GM23248 (cell line): ENCODE measurements at regions not wholly inside any gene's neighbourhood (a gene's known extent, or its start where the extent isn't known, plus 50 kb on each side); places are given as distances from the start of the nearest gene placed in this dataset.

Experiments used
- DNase-seq: peaks from one replicate; pipeline ENCODE4 v3.0.0-alpha.2; 2015
- H2AFZ ChIP-seq: fragments of 200-600 bp; sonication (generic); 2 replicates; pipeline ENCODE4 v1.6.1; 2016; ENCODE audit warnings: antibody characterized with exemption
- H3F3A ChIP-seq: fragments of 200-600 bp; sonication (generic); 2 replicates; pipeline ENCODE4 v1.6.1; 2016; ENCODE audit warnings: mild to moderate bottlenecking, antibody characterized with exemption, mixed run types; ENCODE audit not compliant: insufficient read depth
- H3K27ac ChIP-seq: fragments of 200-600 bp; sonication (generic); 2 replicates; pipeline ENCODE4 v1.5.1; 2016; ENCODE audit warnings: mild to moderate bottlenecking
- H3K27me3 ChIP-seq: fragments of 200-600 bp; sonication (generic); replicated peaks from 2 replicates; pipeline ENCODE4 v1.6.1; 2016; ENCODE audit warnings: mild to moderate bottlenecking; ENCODE audit not compliant: insufficient read depth
- H3K36me3 ChIP-seq: fragments of 200-600 bp; sonication (generic); 2 replicates; pipeline ENCODE4 v1.6.1; 2016; ENCODE audit warnings: low read depth, mild to moderate bottlenecking
- H3K4me1 ChIP-seq: fragments of 200-600 bp; sonication (generic); 2 replicates; pipeline ENCODE4 v1.6.1; 2016; ENCODE audit warnings: mild to moderate bottlenecking; ENCODE audit not compliant: insufficient read depth
- H3K4me2 ChIP-seq: fragments of 200-600 bp; sonication (generic); one replicate; pipeline ENCODE4 v1.6.1; 2016; ENCODE audit warnings: mild to moderate bottlenecking; ENCODE audit not compliant: unreplicated experiment
- H3K4me3 ChIP-seq: fragments of 200-600 bp; sonication (generic); 2 replicates; pipeline ENCODE4 v1.5.1; 2016; ENCODE audit warnings: mild to moderate bottlenecking
- H3K79me2 ChIP-seq: fragments of 200-600 bp; sonication (generic); 2 replicates; pipeline ENCODE4 v1.6.1; 2016; ENCODE audit warnings: mild to moderate bottlenecking; ENCODE audit not compliant: insufficient read depth
- H3K9ac ChIP-seq: fragments of 200-600 bp; sonication (generic); 2 replicates; pipeline ENCODE4 v1.6.1; 2016; ENCODE audit warnings: mild to moderate bottlenecking
- H3K9me2 ChIP-seq: fragments of 200-600 bp; sonication (generic); 2 replicates; pipeline ENCODE4 v1.6.1; 2016; ENCODE audit warnings: mixed run types, mild to moderate bottlenecking, moderate library complexity; ENCODE audit not compliant: insufficient read depth
- H3K9me3 ChIP-seq: fragments of 200-600 bp; sonication (generic); one replicate; pipeline ENCODE4 v1.6.1; 2017; ENCODE audit warnings: low read depth
- H4K20me1 ChIP-seq: fragments of 200-600 bp; sonication (generic); 2 replicates; pipeline ENCODE4 v1.6.0; 2016; ENCODE audit not compliant: insufficient read depth
- EZH2 ChIP-seq: fragments of 200-600 bp; sonication (generic); IDR thresholded peaks from 2 replicates; pipeline ENCODE4 v1.6.1; 2018; ENCODE audit warnings: antibody characterized with exemption, mild to moderate bottlenecking; ENCODE audit not compliant: insufficient read depth, poor library complexity, severe bottlenecking
- EZH2phosphoT487 ChIP-seq: fragments of 200-600 bp; sonication (generic); IDR thresholded peaks from 2 replicates; pipeline ENCODE4 v1.6.1; 2018; ENCODE audit warnings: antibody characterized with exemption, moderate library complexity, mild to moderate bottlenecking, low read depth; ENCODE audit not compliant: insufficient read depth
- WGBS, 2 experiments: methylation state at CpG; one replicate each; pipeline ENCODE4 v1.1.6; 2015 to 2017; ENCODE audit warnings: low lambda C conversion rate in 2 of 2, low coverage in 1 of 2; ENCODE audit errors: missing lambda C conversion rate in 2 of 2; 5-methylcytosine and 5-hydroxymethylcytosine counted together
- in situ Hi-C: fragments of 300-500 bp; cut with MboI; formaldehyde crosslinking; loops from 2 replicates; pipeline ENCODE4 v1.15.0; 2020

DNA sequence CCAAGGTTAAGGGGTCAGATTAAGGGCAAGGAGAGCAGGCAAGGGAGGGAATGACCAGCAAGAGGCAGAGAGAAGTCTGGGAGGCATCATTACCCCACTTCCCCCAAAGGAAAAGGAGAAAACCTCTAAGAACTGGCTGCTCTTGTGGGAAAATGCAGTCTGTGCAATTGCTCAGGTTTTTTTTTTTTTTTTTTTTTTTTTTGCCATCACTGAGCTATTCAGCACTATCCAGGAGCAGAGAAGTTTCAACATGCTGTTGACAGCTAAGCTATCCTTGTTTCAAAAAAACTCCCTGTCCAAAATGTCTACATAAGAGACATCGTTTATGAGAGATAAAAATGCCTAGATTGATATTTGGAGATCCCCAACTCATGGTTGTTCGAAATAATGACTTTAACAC is 345.4 kb downstream of the TDRD15 start:
- Histone ChIP-seq H3K9ac (no peak overlapping the region), H3K9me2 (no peaks in the 10 kb centered on the region), H3K79me2 (no peaks in the 10 kb centered on the region), H4K20me1 (no peaks in the 10 kb centered on the region), H3K27ac (no peak overlapping the region), H3K4me1 (no peaks in the 10 kb centered on the region), H3K27me3 (no peaks in the 10 kb centered on the region), H2AFZ (no peak overlapping the region), H3K4me2 (no peak overlapping the region), H3K4me3 (no peak overlapping the region), H3K36me3 (no peaks in the 10 kb centered on the region), H3K9me3 (no peaks in the 10 kb centered on the region), H3F3A (no peaks in the 10 kb centered on the region)
- 5 to 7% methylated on average over 2 of the region's 2 CpGs for WGBS, 2 experiments
- DNase-seq = no peak
- in situ Hi-C loops = no loop called here
- TF ChIP-seq EZH2phosphoT487 = no peak
- TF ChIP-seq EZH2 = no peak

DNA sequence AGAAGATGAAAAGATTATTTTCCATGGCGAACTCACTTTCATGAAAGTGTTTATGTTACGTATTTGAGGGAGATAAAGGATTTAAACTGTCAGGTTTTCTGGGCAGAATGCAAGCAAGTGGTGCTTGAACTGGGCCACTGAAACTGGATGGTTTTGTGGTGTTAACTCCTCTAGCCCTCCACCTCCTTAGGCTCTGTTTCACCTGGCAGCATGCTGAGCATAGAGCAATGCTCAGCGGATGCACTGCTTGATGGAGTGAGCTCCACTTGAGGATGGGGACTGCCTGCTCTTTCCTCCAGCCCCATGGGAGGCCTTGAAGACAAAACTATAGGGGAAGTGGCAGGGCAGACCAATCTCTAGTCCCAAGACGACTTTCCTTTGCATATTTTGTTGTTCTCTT is 345.8 kb downstream of the TDRD15 start:
- TF ChIP-seq EZH2 (no peak), EZH2phosphoT487 (no peak)
- no peak overlapping the region for H2AFZ ChIP-seq
- no peaks in the 10 kb centered on the region for H3F3A ChIP-seq
- in situ Hi-C loops = no loop called here
- H3K9me2 ChIP-seq = no peaks in the 10 kb centered on the region
- H3K4me2 ChIP-seq = no peak overlapping the region
- no peak overlapping the region for H3K27ac ChIP-seq
- no peak for DNase-seq
- no peaks in the 10 kb centered on the region for H3K27me3 ChIP-seq
- 13 to 17% methylated on average over 4 of the region's 4 CpGs for WGBS, 2 experiments
- H3K4me1 ChIP-seq = no peaks in the 10 kb centered on the region
- no peaks in the 10 kb centered on the region for H3K9me3 ChIP-seq
- no peak overlapping the region for H3K9ac ChIP-seq
- no peak overlapping the region for H3K4me3 ChIP-seq
- no peaks in the 10 kb centered on the region for H4K20me1 ChIP-seq
- no peaks in the 10 kb centered on the region for H3K79me2 ChIP-seq
- no peaks in the 10 kb centered on the region for H3K36me3 ChIP-seq

DNA sequence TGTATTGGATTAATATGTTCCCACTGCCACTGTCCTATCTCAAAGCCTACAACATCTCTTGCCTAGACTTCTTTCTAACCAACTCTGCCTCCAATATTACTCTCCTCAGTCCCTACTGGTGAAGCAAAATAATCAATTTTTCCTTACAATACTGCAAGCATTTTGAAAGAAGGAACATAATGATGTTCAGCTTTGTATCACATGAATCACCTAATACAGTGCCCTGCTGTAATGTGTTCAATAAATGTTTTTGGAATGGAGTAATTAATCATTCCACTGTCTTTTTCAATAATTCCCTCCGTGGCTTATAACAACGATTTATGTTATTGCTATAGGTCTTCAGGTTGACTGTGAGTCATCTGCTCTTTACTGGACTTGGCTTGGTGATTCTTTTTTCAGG is 356.4 kb downstream of the TDRD15 start:
- no peak for DNase-seq
- in situ Hi-C loops = no loop called here
- no peaks in the 10 kb centered on the region for H3K27me3 ChIP-seq

DNA sequence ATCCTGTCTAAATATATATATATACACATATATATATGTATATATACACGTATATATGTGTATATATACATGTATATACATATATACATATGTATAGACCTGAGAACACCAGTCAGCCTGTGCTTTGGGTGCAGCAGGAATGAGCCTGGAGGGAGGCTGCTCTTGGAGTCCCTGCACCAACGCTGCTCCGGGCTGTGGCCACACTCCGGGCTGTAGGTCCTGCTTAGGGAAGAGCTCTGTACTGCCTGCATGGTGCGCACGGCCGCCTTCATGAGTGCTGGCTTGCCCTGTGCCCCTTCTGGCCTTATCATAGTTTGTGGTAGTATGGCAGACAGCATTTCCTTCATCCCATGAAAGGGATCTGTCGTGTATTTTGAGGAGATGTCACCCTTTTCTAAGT is 360.9 kb downstream of the TDRD15 start:
- Histone ChIP-seq H3K27me3 (no peaks in the 10 kb centered on the region), H3K9me3 (no peaks in the 10 kb centered on the region), H3K4me1 (no peaks in the 10 kb centered on the region), H3K4me3 (no peak overlapping the region), H3K79me2 (no peaks in the 10 kb centered on the region), H3K9me2 (no peaks in the 10 kb centered on the region), H3K27ac (no peak overlapping the region), H3K36me3 (no peaks in the 10 kb centered on the region), H4K20me1 (no peaks in the 10 kb centered on the region), H3K9ac (no peak overlapping the region), H3F3A (no peaks in the 10 kb centered on the region), H3K4me2 (no peak overlapping the region), H2AFZ (no peak overlapping the region)
- 36 to 37% methylated on average over 8 of the region's 8 CpGs for WGBS, 2 experiments
- in situ Hi-C loops = no loop called here
- TF ChIP-seq EZH2phosphoT487 = no peak
- TF ChIP-seq EZH2 = no peak
- no peak for DNase-seq

More for the DNA sequence above, 356.4 kb downstream of the TDRD15 start:
- H3K9me2 ChIP-seq = no peaks in the 10 kb centered on the region
- TF ChIP-seq EZH2phosphoT487 = no peak
- TF ChIP-seq EZH2 = no peak
- no peaks in the 10 kb centered on the region for H3K9me3 ChIP-seq
- no peak overlapping the region for H3K9ac ChIP-seq
- 0 to 4% methylated on average over 2 of the region's 2 CpGs for WGBS, 2 experiments
- H4K20me1 ChIP-seq = no peaks in the 10 kb centered on the region
- no peak overlapping the region for H2AFZ ChIP-seq
- no peak overlapping the region for H3K4me2 ChIP-seq
- no peaks in the 10 kb centered on the region for H3F3A ChIP-seq
- no peaks in the 10 kb centered on the region for H3K36me3 ChIP-seq
- no peak overlapping the region for H3K27ac ChIP-seq
- no peaks in the 10 kb centered on the region for H3K79me2 ChIP-seq
- H3K4me3 ChIP-seq = no peak overlapping the region
- no peaks in the 10 kb centered on the region for H3K4me1 ChIP-seq

DNA sequence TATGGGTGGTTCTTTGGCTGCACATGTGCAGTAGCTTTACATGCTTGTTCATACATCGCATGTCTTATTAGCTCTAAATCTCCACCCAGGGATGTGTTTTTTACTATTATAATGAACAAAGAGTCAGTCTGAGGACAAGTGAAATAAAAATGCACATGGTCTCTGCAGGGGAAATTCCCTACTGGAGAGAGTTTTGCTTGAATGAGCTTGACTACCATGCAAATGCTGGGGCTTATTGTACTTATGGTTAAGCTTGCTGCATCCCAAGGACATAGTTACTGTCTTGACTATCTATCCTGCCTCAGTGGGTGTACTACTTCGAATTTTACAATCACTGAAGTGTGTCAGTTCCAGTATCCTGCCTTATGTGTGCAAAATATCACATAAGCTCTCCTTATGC is 362.7 kb downstream of the TDRD15 start:
- no peak for DNase-seq
- Histone ChIP-seq H3K4me2 (no peak overlapping the region), H3K4me1 (no peaks in the 10 kb centered on the region), H3K9ac (no peak overlapping the region), H3K9me2 (no peaks in the 10 kb centered on the region), H3K9me3 (no peaks in the 10 kb centered on the region), H2AFZ (no peak overlapping the region), H3K27ac (no peak overlapping the region), H3K36me3 (no peaks in the 10 kb centered on the region), H3K79me2 (no peaks in the 10 kb centered on the region), H3F3A (no peaks in the 10 kb centered on the region), H4K20me1 (no peaks in the 10 kb centered on the region), H3K27me3 (no peaks in the 10 kb centered on the region), H3K4me3 (no peak overlapping the region)
- WGBS, 2 experiments = 37 to 46% methylated on average over 2 of the region's 2 CpGs
- in situ Hi-C loops = no loop called here
- TF ChIP-seq EZH2phosphoT487 (no peak), EZH2 (no peak)
